ENCODE measurements at regions not wholly inside any gene's neighbourhood (a gene's known extent, or its start where the extent isn't known, plus 50 kb on each side); places are given as distances from the start of the nearest gene placed in this dataset.

- H3K27ac ChIP-seq (ENCODE audit: low read depth in 1 of 2, low read length in 2 of 2) = no peak overlapping the region
- Mint-ChIP-seq H3K4me3 (no peak overlapping the region), H3K9me3 (peaks cover 15% of the 10 kb centered on the region), H3K27me3 (no peaks in the 10 kb centered on the region), H3K4me1 (ENCODE audit: low read depth) (no peaks in the 10 kb centered on the region), H3K36me3 (ENCODE audit: low read depth) (no peaks in the 10 kb centered on the region), H3K27ac (no peak overlapping the region)
- no peaks in the 10 kb centered on the region for H3K27me3 ChIP-seq (ENCODE audit: control insufficient read depth in 1 of 2, insufficient read depth in 2 of 2, low read length in 2 of 2)
- no peaks in the 10 kb centered on the region for H3K9me3 ChIP-seq (ENCODE audit: control insufficient read depth in 1 of 2, insufficient read depth in 1 of 2, low read length in 2 of 2)
- intact Hi-C loops (cut with DNase I, micrococcal nuclease) = no loop called here
- ATAC-seq (ENCODE audit: poor library complexity) (no peak), DNase-seq (no peak)
- no peak for TF ChIP-seq CTCF (IDR thresholded peaks at IDR 0.05)
- no peaks in the 10 kb centered on the region for H3K36me3 ChIP-seq (ENCODE audit: insufficient read depth, low read length)
- CTCF ChIA-PET = no interaction called here
- POLR2A ChIA-PET = no interaction called here
- no peaks in the 10 kb centered on the region for H3K4me1 ChIP-seq (ENCODE audit: insufficient read depth, low read length)
- H3K4me3 ChIP-seq (ENCODE audit: low read length) = no peak overlapping the region
Measured at GRCh38 chr11:29530961-29531360, 485.9 kb downstream of the KCNA4 start.

GRCh38 chr11:29527391-29527936, 489.4 kb downstream of the KCNA4 start:
- Histone ChIP-seq H3K27ac (ENCODE audit: low read depth in 1 of 2, low read length in 2 of 2) (no peak overlapping the region), H3K9me3 (ENCODE audit: control insufficient read depth in 1 of 2, insufficient read depth in 1 of 2, low read length in 2 of 2) (no peaks in the 10 kb centered on the region), H3K36me3 (ENCODE audit: insufficient read depth, low read length) (no peaks in the 10 kb centered on the region), H3K4me1 (ENCODE audit: insufficient read depth, low read length) (no peaks in the 10 kb centered on the region), H3K4me3 (ENCODE audit: low read length) (no peak overlapping the region), H3K27me3 (ENCODE audit: control insufficient read depth in 1 of 2, insufficient read depth in 2 of 2, low read length in 2 of 2) (no peaks in the 10 kb centered on the region)
- H3K4me1 Mint-ChIP-seq (ENCODE audit: low read depth) = no peaks in the 10 kb centered on the region
- no peaks in the 10 kb centered on the region for H3K36me3 Mint-ChIP-seq (ENCODE audit: low read depth)
- intact Hi-C loops (cut with DNase I, micrococcal nuclease) = no loop called here
- no peak for ATAC-seq (ENCODE audit: poor library complexity)
- CTCF ChIA-PET = no interaction called here
- H3K4me3 Mint-ChIP-seq = no peak overlapping the region
- H3K27ac Mint-ChIP-seq = no peak overlapping the region
- DNase-seq = peak in 3 of 14 experiments; percentile 9 to 63 (median 32)
- H3K27me3 Mint-ChIP-seq = no peaks in the 10 kb centered on the region
- no peak for TF ChIP-seq CTCF (IDR thresholded peaks at IDR 0.05)
- POLR2A ChIA-PET = no interaction called here
- H3K9me3 Mint-ChIP-seq = peaks cover 5% of the 10 kb centered on the region

GRCh38 chr11:29518389-29519174, 498.2 kb downstream of the KCNA4 start:
- Histone ChIP-seq H3K36me3 (ENCODE audit: insufficient read depth, low read length) (no peaks in the 10 kb centered on the region), H3K27ac (ENCODE audit: low read depth in 1 of 2, low read length in 2 of 2) (no peak overlapping the region), H3K27me3 (ENCODE audit: control insufficient read depth in 1 of 2, insufficient read depth in 2 of 2, low read length in 2 of 2) (no peaks in the 10 kb centered on the region), H3K9me3 (ENCODE audit: control insufficient read depth in 1 of 2, insufficient read depth in 1 of 2, low read length in 2 of 2) (peaks cover 9 to 18% of the 10 kb centered on the region in 2 experiments), H3K4me1 (ENCODE audit: insufficient read depth, low read length) (no peaks in the 10 kb centered on the region), H3K4me3 (ENCODE audit: low read length) (no peak overlapping the region)
- Mint-ChIP-seq H3K36me3 (ENCODE audit: low read depth) (no peaks in the 10 kb centered on the region), H3K27ac (no peak overlapping the region), H3K4me1 (ENCODE audit: low read depth) (no peaks in the 10 kb centered on the region), H3K9me3 (peaks cover 8% of the 10 kb centered on the region), H3K4me3 (no peak overlapping the region), H3K27me3 (no peaks in the 10 kb centered on the region)
- ATAC-seq (ENCODE audit: poor library complexity) (no peak), DNase-seq (peak in 3 of 14 experiments; percentile 1 to 55 (median 32))
- CTCF ChIA-PET = no interaction called here
- TF ChIP-seq CTCF (IDR thresholded peaks at IDR 0.05) = no peak
- intact Hi-C loops (cut with DNase I, micrococcal nuclease) = no loop called here
- POLR2A ChIA-PET = no interaction called here

Data from CD4-positive, alpha-beta T cell (primary cell).